ENCODE measurements at regions not wholly inside any gene's neighbourhood (a gene's known extent, or its start where the extent isn't known, plus 50 kb on each side); places are given as distances from the start of the nearest gene placed in this dataset.

GRCh38 chr11:134564472-134565200, 152.6 kb upstream of the B3GAT1 start:
- Histone ChIP-seq H3K4me1 (no peaks in the 10 kb centered on the region), H3K36me3 (no peaks in the 10 kb centered on the region), H3K27ac (no peak overlapping the region), H3K27me3 (peaks cover 0 to 12% of the 10 kb centered on the region in 2 donors), H3K9me3 (no peaks in the 10 kb centered on the region), H3K4me3 (no peak overlapping the region)
- no peak for TF ChIP-seq CTCF (IDR thresholded peaks at IDR 0.05)
- intact Hi-C loops (cut with DNase I): no loop called here
- ATAC-seq (no peak), DNase-seq (no peak)

GRCh38 chr11:134562941-134563471, 151.0 kb upstream of the B3GAT1 start:
- H3K27me3 ChIP-seq: peaks cover 0 to 10% of the 10 kb centered on the region in 2 donors
- H3K9me3 ChIP-seq: no peaks in the 10 kb centered on the region
- intact Hi-C loops (cut with DNase I): no loop called here
- ATAC-seq: no peak
- no peak overlapping the region for H3K27ac ChIP-seq
- no peaks in the 10 kb centered on the region for H3K36me3 ChIP-seq
- TF ChIP-seq CTCF (IDR thresholded peaks at IDR 0.05): no peak
- DNase-seq: no peak
- H3K4me3 ChIP-seq: no peak overlapping the region
- H3K4me1 ChIP-seq: no peaks in the 10 kb centered on the region

GRCh38 chr11:134562196-134562595, 150.2 kb upstream of the B3GAT1 start:
- intact Hi-C loops (cut with DNase I): no loop called here

GRCh38 chr11:134561331-134561720, 149.3 kb upstream of the B3GAT1 start:
- TF ChIP-seq CTCF (IDR thresholded peaks at IDR 0.05): no peak
- no peak overlapping the region for H3K27ac ChIP-seq
- DNase-seq: no peak

More at GRCh38 chr11:134562196-134562595, 150.2 kb upstream of the B3GAT1 start:
- Histone ChIP-seq H3K9me3 (no peaks in the 10 kb centered on the region), H3K4me3 (no peak overlapping the region), H3K4me1 (no peaks in the 10 kb centered on the region), H3K27ac (no peak overlapping the region), H3K27me3 (peaks cover 0 to 6% of the 10 kb centered on the region in 2 donors), H3K36me3 (no peaks in the 10 kb centered on the region)
- DNase-seq: no peak
- ATAC-seq: no peak
- no peak for TF ChIP-seq CTCF (IDR thresholded peaks at IDR 0.05)

GRCh38 chr11:134560566-134561330, 148.7 kb upstream of the B3GAT1 start:
- intact Hi-C loops (cut with DNase I): no loop called here
- DNase-seq (no peak), ATAC-seq (no peak)
- TF ChIP-seq CTCF (IDR thresholded peaks at IDR 0.05): no peak
- no peaks in the 10 kb centered on the region for H3K36me3 ChIP-seq
- no peak overlapping the region for H3K27ac ChIP-seq
- H3K9me3 ChIP-seq: no peaks in the 10 kb centered on the region
- no peak overlapping the region for H3K4me3 ChIP-seq
- no peaks in the 10 kb centered on the region for H3K4me1 ChIP-seq
- peaks cover 0 to 6% of the 10 kb centered on the region in 2 donors for H3K27me3 ChIP-seq

More at GRCh38 chr11:134561331-134561720, 149.3 kb upstream of the B3GAT1 start:
- Histone ChIP-seq H3K4me1 (no peaks in the 10 kb centered on the region), H3K27me3 (peaks cover 0 to 6% of the 10 kb centered on the region in 2 donors), H3K36me3 (no peaks in the 10 kb centered on the region), H3K9me3 (no peaks in the 10 kb centered on the region), H3K4me3 (no peak overlapping the region)
- no peak for ATAC-seq
- intact Hi-C loops (cut with DNase I): no loop called here

Data from left lung (tissue), 4 donors.